SK-N-SH treated with all-trans-retinoic acid at 6 μM for 48 hours (cell line): ENCODE measurements at regions not wholly inside any gene's neighbourhood (a gene's known extent, or its start where the extent isn't known, plus 50 kb on each side); places are given as distances from the start of the nearest gene placed in this dataset.

Experiments
- ATAC-seq: fragments of 200-7000 bp; cut with Tn5 transposase; 3 replicates; pipeline ENCODE4 v1.9.1; 2020; ENCODE audit warnings: mild to moderate bottlenecking, moderate library complexity
- ARNTL ChIP-seq: fragments of 450-650 bp; formaldehyde crosslinking; IDR thresholded peaks from 2 replicates; pipeline ENCODE4 v1.5.0; 2020; ENCODE audit warnings: low read depth, mild to moderate bottlenecking, moderate library complexity, borderline replicate concordance
- BACH2 ChIP-seq: fragments of 250-450 bp; sonication (Bioruptor Pico); IDR thresholded peaks from 2 replicates; pipeline ENCODE4 v1.9.0; 2021; ENCODE audit warnings: mild to moderate bottlenecking, borderline replicate concordance
- CREB5 ChIP-seq: fragments of 250-450 bp; sonication (Bioruptor Pico); IDR thresholded peaks from 2 replicates; pipeline ENCODE4 v1.5.1; 2020; ENCODE audit warnings: low read depth, mild to moderate bottlenecking, moderate library complexity
- GLIS3 ChIP-seq: fragments of 250-450 bp; sonication (Bioruptor Pico); IDR thresholded peaks from 2 replicates; pipeline ENCODE4 v1.5.0; 2020; ENCODE audit warnings: mild to moderate bottlenecking, moderate library complexity
- OSR1 ChIP-seq: fragments of 250-450 bp; sonication (Bioruptor Pico); IDR thresholded peaks from 2 replicates; pipeline ENCODE4 v1.8.0; 2022; ENCODE audit warnings: moderate library complexity, mild to moderate bottlenecking, inconsistent platforms
- SNAI2 ChIP-seq: fragments of 250-450 bp; sonication (Bioruptor Pico); IDR thresholded peaks from 2 replicates; pipeline ENCODE4 v1.5.0; 2020; ENCODE audit warnings: mild to moderate bottlenecking, moderate library complexity
- TCF4 ChIP-seq: fragments of 250-450 bp; sonication (Bioruptor Pico); IDR thresholded peaks from 2 replicates; pipeline ENCODE4 v1.8.0; 2021; ENCODE audit warnings: mild to moderate bottlenecking, moderate library complexity, borderline replicate concordance
- TOX ChIP-seq: fragments of 250-450 bp; sonication (Bioruptor Pico); IDR thresholded peaks from 2 replicates; pipeline ENCODE4 v1.8.0; 2021; ENCODE audit warnings: mild to moderate bottlenecking, moderate library complexity, borderline replicate concordance
- TSHZ2 ChIP-seq: fragments of 250-450 bp; sonication (Bioruptor Pico); IDR thresholded peaks from 2 replicates; pipeline ENCODE4 v1.5.0; 2020; ENCODE audit warnings: mild to moderate bottlenecking, moderate library complexity
- ZFP3 ChIP-seq: fragments of 250-450 bp; sonication (Bioruptor Pico); IDR thresholded peaks from 2 replicates; pipeline ENCODE4 v1.5.0; 2020; ENCODE audit warnings: mild to moderate bottlenecking, moderate library complexity
- ZFP30 ChIP-seq: fragments of 450-650 bp; formaldehyde crosslinking; IDR thresholded peaks from 2 replicates; pipeline ENCODE4 v1.5.0; 2022; ENCODE audit warnings: mild to moderate bottlenecking, moderate library complexity
- ZNF565 ChIP-seq: fragments of 450-650 bp; formaldehyde crosslinking; conservative IDR thresholded peaks from 2 replicates; pipeline ENCODE4 v1.5.0; 2020; ENCODE audit warnings: low read depth, mild to moderate bottlenecking, moderate library complexity
- TF ChIP-seq, protein P1 (sequence below): fragments of 250-450 bp; sonication (Bioruptor Pico); IDR thresholded peaks from 2 replicates; pipeline ENCODE4 v1.8.0; 2021; ENCODE audit warnings: low read depth, mild to moderate bottlenecking, moderate library complexity, borderline replicate concordance
- TF ChIP-seq, protein P2 (sequence below): fragments of 250-450 bp; sonication (Bioruptor Pico); IDR thresholded peaks from 2 replicates; pipeline ENCODE4 v1.5.1; 2021; ENCODE audit warnings: mild to moderate bottlenecking, moderate library complexity
- TF ChIP-seq, protein P3 (sequence below): fragments of 250-450 bp; sonication (Bioruptor Pico); IDR thresholded peaks from 2 replicates; pipeline ENCODE4 v1.8.0; 2020; ENCODE audit warnings: mild to moderate bottlenecking, moderate library complexity, borderline replicate concordance

GRCh38 chr4:106603471-106603870 is 234.9 kb upstream of the GIMD1 start (continued):
- TF ChIP-seq, protein P1, sequence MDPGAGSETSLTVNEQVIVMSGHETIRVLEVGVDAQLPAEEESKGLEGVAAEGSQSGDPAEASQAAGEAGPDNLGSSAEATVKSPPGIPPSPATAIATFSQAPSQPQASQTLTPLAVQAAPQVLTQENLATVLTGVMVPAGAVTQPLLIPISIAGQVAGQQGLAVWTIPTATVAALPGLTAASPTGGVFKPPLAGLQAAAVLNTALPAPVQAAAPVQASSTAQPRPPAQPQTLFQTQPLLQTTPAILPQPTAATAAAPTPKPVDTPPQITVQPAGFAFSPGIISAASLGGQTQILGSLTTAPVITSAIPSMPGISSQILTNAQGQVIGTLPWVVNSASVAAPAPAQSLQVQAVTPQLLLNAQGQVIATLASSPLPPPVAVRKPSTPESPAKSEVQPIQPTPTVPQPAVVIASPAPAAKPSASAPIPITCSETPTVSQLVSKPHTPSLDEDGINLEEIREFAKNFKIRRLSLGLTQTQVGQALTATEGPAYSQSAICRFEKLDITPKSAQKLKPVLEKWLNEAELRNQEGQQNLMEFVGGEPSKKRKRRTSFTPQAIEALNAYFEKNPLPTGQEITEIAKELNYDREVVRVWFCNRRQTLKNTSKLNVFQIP (CRISPR knock-in tag): no peak
- TF ChIP-seq ZFP3 (CRISPR knock-in tag): no peak
- no peak for TF ChIP-seq TOX
- TF ChIP-seq, protein P2, sequence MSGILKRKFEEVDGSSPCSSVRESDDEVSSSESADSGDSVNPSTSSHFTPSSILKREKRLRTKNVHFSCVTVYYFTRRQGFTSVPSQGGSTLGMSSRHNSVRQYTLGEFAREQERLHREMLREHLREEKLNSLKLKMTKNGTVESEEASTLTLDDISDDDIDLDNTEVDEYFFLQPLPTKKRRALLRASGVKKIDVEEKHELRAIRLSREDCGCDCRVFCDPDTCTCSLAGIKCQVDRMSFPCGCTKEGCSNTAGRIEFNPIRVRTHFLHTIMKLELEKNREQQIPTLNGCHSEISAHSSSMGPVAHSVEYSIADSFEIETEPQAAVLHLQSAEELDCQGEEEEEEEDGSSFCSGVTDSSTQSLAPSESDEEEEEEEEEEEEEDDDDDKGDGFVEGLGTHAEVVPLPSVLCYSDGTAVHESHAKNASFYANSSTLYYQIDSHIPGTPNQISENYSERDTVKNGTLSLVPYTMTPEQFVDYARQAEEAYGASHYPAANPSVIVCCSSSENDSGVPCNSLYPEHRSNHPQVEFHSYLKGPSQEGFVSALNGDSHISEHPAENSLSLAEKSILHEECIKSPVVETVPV (CRISPR knock-in tag): no peak
- no peak for TF ChIP-seq ZFP30 (CRISPR knock-in tag)

DNA sequence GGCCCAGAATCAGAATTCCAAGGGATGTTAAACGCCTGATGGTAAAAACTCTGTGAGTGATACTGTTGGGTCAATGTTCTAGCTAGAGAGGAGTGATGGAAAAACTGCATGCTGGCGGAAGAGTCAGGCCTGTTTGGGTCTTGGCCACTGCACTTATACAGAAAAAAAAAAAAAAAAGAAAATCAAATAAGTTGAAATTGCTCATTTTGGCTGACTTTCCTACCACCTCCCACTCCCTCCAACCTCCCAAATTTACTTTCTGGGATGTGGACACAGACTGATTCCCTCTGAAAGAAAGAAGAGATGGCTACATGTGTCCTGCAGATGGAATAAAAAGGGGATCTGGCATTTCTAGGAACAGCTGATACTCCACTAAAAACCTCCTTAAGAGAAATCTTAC is 234.1 kb upstream of the GIMD1 start:
- TF ChIP-seq ZNF565 (CRISPR knock-in tag): no peak
- ATAC-seq: no peak

DNA sequence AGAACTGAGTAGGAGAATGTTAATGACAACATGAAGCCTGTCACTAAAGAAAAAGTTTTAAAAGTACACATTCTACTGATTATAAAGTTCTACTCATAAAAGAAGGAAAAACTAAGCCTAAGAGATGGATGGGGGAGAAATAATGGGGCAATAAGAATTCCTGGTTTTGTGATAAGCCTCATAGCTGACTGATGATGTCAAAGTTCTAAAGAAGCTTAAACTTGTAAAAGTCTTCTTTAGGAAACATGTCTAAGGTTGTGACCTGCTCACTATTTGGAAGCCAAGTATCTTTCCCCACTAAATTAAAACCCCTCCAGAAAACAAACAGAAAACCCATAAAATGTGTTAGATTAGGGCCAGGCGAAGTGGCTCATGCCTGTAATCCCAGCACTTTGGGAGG is 232.9 kb upstream of the GIMD1 start:
- ATAC-seq: no peak
- TF ChIP-seq, protein P1 (CRISPR knock-in tag): no peak
- TF ChIP-seq TSHZ2 (no peak), TCF4 (CRISPR knock-in tag) (no peak), ZFP30 (CRISPR knock-in tag) (no peak), BACH2 (CRISPR knock-in tag) (no peak), OSR1 (CRISPR knock-in tag) (no peak), SNAI2 (CRISPR knock-in tag) (no peak), GLIS3 (CRISPR knock-in tag) (no peak), CREB5 (CRISPR knock-in tag) (no peak), ARNTL (CRISPR knock-in tag) (no peak)
- TF ChIP-seq, protein P2 (CRISPR knock-in tag): no peak
- TF ChIP-seq, protein P3, sequence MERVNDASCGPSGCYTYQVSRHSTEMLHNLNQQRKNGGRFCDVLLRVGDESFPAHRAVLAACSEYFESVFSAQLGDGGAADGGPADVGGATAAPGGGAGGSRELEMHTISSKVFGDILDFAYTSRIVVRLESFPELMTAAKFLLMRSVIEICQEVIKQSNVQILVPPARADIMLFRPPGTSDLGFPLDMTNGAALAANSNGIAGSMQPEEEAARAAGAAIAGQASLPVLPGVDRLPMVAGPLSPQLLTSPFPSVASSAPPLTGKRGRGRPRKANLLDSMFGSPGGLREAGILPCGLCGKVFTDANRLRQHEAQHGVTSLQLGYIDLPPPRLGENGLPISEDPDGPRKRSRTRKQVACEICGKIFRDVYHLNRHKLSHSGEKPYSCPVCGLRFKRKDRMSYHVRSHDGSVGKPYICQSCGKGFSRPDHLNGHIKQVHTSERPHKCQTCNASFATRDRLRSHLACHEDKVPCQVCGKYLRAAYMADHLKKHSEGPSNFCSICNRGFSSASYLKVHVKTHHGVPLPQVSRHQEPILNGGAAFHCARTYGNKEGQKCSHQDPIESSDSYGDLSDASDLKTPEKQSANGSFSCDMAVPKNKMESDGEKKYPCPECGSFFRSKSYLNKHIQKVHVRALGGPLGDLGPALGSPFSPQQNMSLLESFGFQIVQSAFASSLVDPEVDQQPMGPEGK: no peak
